Stimulated activated CD4-positive, alpha-beta T cell treated with anti-CD3 and anti-CD28 coated beads, Interleukin-4, amount 100 ng/mL, for 4 hours (primary cell): ENCODE measurements at regions not wholly inside any gene's neighbourhood (a gene's known extent, or its start where the extent isn't known, plus 50 kb on each side); places are given as distances from the start of the nearest gene placed in this dataset.

Experiments used
- DNase-seq, 2 experiments: peaks; one replicate each; pipeline ENCODE4 v3.0.0-alpha.2; 2020

- DNase-seq = no peak
Measured at GRCh38 chr5:114296191-114296590, 65.7 kb upstream of the KCNN2 start.

DNA sequence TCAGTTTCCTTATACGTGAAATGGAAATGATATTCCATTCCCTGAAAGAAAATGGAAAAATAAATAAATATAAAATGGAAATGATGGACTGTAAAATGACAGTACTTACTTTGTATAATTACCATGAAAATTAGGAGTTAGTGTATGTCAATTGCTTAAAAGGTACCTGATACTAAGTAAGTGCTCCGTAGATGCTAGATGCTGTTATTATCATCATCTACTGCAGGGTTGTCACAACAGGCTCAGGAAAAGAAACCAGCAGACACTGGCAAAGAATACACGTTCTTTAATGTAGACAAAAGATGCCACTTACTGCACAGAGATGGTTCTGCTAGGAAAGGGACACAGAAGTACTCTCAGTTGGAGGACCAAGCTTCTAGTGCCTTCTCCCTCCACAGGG is 64.0 kb upstream of the KCNN2 start:
- no peak for DNase-seq

DNA sequence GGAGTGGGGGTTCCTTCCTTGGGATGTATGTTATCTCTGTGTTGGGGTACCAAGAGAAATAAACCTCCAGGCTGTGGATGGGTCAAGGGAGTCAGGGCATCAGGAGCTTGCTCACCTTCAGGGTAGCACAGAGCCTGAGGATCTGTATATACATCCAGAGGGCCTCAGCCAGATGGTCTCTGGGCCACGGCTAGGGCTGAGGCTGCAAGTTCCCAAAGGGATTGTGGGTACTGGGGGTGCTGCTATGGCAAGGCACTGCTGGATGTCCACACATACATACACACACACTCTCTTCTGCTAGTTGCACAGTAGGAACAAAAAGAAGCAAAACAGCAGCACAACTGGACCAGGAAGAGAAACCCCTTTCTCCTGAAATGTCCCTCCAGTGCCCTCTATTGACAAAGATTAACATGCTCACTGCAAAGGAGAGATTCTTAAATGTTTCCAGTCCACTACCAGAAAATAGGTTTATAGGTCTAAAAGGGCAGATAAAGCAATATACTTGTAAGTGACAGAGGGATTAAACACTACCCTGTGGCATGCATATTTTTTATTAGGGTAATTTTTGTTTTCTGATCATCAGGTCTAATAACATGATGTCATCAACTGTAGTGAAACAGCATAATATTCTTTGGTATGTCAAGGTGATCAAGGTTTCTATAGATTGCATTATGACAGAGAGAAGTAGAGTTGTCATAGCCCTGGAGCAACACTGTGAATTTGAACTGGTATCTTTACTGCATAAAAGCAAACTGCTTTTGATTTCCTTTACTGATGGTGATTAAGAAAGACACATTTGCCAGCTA is 56.3 kb upstream of the KCNN2 start:
- no peak for DNase-seq

- DNase-seq = no peak
Measured at GRCh38 chr5:114308017-114308416, 53.9 kb upstream of the KCNN2 start.

DNA sequence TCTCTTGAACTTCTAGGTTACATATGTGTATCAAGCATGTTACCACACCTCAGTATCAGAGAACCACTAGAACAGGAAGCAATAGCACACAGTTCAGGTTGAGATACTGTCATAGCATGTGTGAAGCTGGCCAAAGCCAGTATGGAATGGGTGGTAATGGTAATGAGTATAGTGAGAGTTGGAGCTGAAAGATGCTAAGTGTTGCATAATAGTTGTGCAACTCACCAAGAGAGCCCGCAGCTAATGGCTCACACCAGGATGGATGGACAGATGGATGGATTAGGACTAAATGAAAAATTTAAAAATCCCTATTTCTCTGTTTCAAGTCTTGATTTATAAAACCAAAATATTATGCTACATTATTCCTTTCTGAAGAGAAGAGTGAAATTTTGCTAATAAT is 53.4 kb upstream of the KCNN2 start:
- no peak for DNase-seq

DNA sequence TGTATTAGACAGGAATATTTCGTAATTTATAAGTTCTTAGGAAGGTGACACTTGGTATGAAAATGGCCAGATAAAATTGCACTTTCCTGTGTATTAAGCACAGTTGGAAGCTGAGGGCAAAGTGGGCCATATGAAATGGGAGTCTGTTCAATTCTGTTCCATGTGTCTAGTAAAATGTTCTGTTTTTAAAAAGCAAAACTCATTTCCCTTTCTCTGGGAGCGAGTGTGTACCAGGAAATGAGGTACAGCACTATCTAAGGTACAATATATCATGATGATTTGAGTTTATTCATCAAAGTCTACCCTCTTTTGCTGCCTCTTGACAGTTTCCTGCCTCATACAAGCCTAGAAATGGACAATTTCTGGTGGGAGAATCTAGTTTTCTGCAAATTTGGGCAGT is 51.2 kb upstream of the KCNN2 start:
- DNase-seq = no peak

DNA sequence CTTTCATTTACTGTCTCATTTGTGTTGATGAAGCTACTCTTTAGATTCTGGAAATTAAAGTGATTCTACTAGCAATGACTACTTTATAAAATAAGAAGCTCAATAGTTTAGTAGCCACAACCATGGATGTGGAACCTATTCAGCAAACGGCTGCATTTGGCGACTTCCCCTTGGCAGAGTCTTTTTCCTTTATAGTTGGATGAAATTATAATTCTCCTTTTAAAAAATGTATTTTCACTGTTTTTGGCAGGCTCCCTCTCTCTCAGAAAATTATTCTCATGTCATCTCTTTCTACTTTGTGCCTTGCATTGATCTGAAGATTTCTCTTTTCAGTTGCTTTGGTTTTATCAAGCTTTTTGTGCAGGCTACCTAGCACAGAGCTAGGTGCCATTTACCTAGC is 50.6 kb upstream of the KCNN2 start:
- DNase-seq = no peak

- DNase-seq = no peak
Measured at GRCh38 chr5:114311968-114312367, 49.9 kb upstream of the KCNN2 start.
